BLaER1 (cell line): ENCODE measurements at regions not wholly inside any gene's neighbourhood (a gene's known extent, or its start where the extent isn't known, plus 50 kb on each side); places are given as distances from the start of the nearest gene placed in this dataset.

ENCODE experiments used
- H3K27ac ChIP-seq: shearing (Covaris generic); formaldehyde crosslinking; 2 replicates; pipeline ENCODE4 v1.8.1; 2022
- H3K27me3 ChIP-seq: shearing (Covaris generic); formaldehyde crosslinking; 2 replicates; pipeline ENCODE4 v1.8.1; 2022
- H3K36me3 ChIP-seq: shearing (Covaris generic); formaldehyde crosslinking; 2 replicates; pipeline ENCODE4 v1.8.1; 2022
- H3K4me1 ChIP-seq: shearing (Covaris generic); formaldehyde crosslinking; 2 replicates; pipeline ENCODE4 v1.8.1; 2022
- H3K4me2 ChIP-seq: shearing (Covaris generic); formaldehyde crosslinking; 2 replicates; pipeline ENCODE4 v1.8.1; 2022
- H3K4me3 ChIP-seq: shearing (Covaris generic); formaldehyde crosslinking; 2 replicates; pipeline ENCODE4 v1.8.1; 2022
- H3K9ac ChIP-seq: shearing (Covaris generic); formaldehyde crosslinking; 2 replicates; pipeline ENCODE4 v1.8.1; 2022
- H3K9me3 ChIP-seq: shearing (Covaris generic); formaldehyde crosslinking; 2 replicates; pipeline ENCODE4 v1.8.1; 2022
- H4K20me1 ChIP-seq: shearing (Covaris generic); formaldehyde crosslinking; 2 replicates; pipeline ENCODE4 v1.8.1; 2022
- Cebpa-rat ChIP-seq: shearing (Covaris generic); IDR thresholded peaks from 2 replicates; pipeline ENCODE4 v1.8.1; 2022

- no peak overlapping the region for H3K4me2 ChIP-seq
- no peak overlapping the region for H3K9ac ChIP-seq
- peaks cover 9% of the 10 kb centered on the region for H3K4me1 ChIP-seq
- H3K4me3 ChIP-seq: no peak overlapping the region
- no peaks in the 10 kb centered on the region for H3K36me3 ChIP-seq
- H4K20me1 ChIP-seq: no peaks in the 10 kb centered on the region
- no peaks in the 10 kb centered on the region for H3K9me3 ChIP-seq
- TF ChIP-seq Cebpa-rat: no peak
- no peak overlapping the region for H3K27ac ChIP-seq
- no peaks in the 10 kb centered on the region for H3K27me3 ChIP-seq
Measured at GRCh38 chr7:24019841-24020240, 264.1 kb upstream of the NPY start.

GRCh38 chr7:24024276-24025068 is 259.5 kb upstream of the NPY start:
- H3K27ac ChIP-seq: no peak overlapping the region
- no peak overlapping the region for H3K9ac ChIP-seq
- H3K9me3 ChIP-seq: no peaks in the 10 kb centered on the region
- peak overlapping the region; percentile 51 for H3K4me2 ChIP-seq
- H3K36me3 ChIP-seq: no peaks in the 10 kb centered on the region
- H4K20me1 ChIP-seq: no peaks in the 10 kb centered on the region
- TF ChIP-seq Cebpa-rat: no peak
- no peak overlapping the region for H3K4me3 ChIP-seq
- H3K4me1 ChIP-seq: peaks cover 15% of the 10 kb centered on the region
- no peaks in the 10 kb centered on the region for H3K27me3 ChIP-seq

GRCh38 chr7:24025094-24025493 is 258.9 kb upstream of the NPY start:
- TF ChIP-seq Cebpa-rat: no peak
- H3K4me1 ChIP-seq: peaks cover 15% of the 10 kb centered on the region
- no peaks in the 10 kb centered on the region for H3K9me3 ChIP-seq
- H3K27me3 ChIP-seq: no peaks in the 10 kb centered on the region
- no peak overlapping the region for H3K9ac ChIP-seq
- no peaks in the 10 kb centered on the region for H3K36me3 ChIP-seq
- no peaks in the 10 kb centered on the region for H4K20me1 ChIP-seq
- H3K27ac ChIP-seq: no peak overlapping the region
- no peak overlapping the region for H3K4me3 ChIP-seq
- H3K4me2 ChIP-seq: peak overlapping the region; percentile 51

DNA sequence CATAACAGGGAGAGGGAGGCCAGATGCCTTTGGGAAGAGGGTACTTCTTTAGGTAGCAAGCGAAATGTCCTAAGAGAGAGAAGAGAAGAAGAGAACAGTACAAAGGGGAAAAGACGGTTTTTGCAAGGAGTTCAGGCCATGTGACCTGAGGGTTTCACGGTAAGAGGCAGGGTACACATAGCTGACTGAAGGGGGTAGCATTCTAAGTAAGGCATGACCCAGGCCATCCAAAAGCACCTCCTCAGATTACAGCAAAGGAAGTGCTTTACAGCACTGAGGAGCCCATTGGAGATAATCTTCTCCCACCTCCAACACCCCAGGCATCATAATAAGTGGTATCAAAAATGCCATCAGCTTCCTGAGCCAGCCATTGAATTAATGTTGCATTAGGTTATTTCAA is 258.2 kb upstream of the NPY start:
- Histone ChIP-seq H3K4me3 (no peak overlapping the region), H3K4me2 (no peak overlapping the region), H3K36me3 (no peaks in the 10 kb centered on the region), H3K27ac (no peak overlapping the region), H3K9me3 (no peaks in the 10 kb centered on the region), H3K27me3 (no peaks in the 10 kb centered on the region), H3K4me1 (peaks cover 15% of the 10 kb centered on the region), H4K20me1 (no peaks in the 10 kb centered on the region), H3K9ac (no peak overlapping the region)
- TF ChIP-seq Cebpa-rat: no peak

DNA sequence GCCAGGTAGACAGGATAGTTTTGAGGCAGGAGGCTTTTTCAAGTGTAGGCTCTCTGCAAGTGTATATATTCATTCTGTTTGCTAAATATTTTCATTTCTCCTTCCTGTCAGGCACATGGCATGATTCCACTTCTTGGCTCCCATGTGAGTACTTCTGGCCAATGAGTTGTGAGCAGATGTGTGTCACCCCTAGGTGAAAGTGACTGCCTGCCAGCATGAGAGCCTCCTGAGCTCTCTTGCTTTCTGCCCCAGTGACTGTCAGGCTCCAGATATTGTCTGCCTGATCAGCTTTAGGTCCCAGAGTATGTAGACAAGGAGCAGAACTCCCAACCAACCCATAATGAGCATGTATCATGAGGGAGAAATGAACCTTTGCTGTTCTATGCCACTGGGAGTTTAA is 257.6 kb upstream of the NPY start:
- Histone ChIP-seq H3K27ac (no peak overlapping the region), H3K4me2 (no peak overlapping the region), H3K9ac (no peak overlapping the region), H3K4me3 (no peak overlapping the region), H3K4me1 (peaks cover 15% of the 10 kb centered on the region), H4K20me1 (no peaks in the 10 kb centered on the region), H3K36me3 (no peaks in the 10 kb centered on the region), H3K9me3 (no peaks in the 10 kb centered on the region), H3K27me3 (no peaks in the 10 kb centered on the region)
- TF ChIP-seq Cebpa-rat: no peak

GRCh38 chr7:24029068-24029467 is 254.9 kb upstream of the NPY start:
- no peaks in the 10 kb centered on the region for H3K27me3 ChIP-seq
- no peak overlapping the region for H3K27ac ChIP-seq
- no peak overlapping the region for H3K4me3 ChIP-seq
- H3K4me1 ChIP-seq: peaks cover 14% of the 10 kb centered on the region
- no peaks in the 10 kb centered on the region for H3K36me3 ChIP-seq
- no peak overlapping the region for H3K9ac ChIP-seq
- no peak overlapping the region for H3K4me2 ChIP-seq
- TF ChIP-seq Cebpa-rat: no peak
- no peaks in the 10 kb centered on the region for H4K20me1 ChIP-seq
- no peaks in the 10 kb centered on the region for H3K9me3 ChIP-seq

- Histone ChIP-seq H3K4me3 (no peak overlapping the region), H3K9me3 (no peaks in the 10 kb centered on the region), H3K9ac (no peak overlapping the region), H3K27me3 (no peaks in the 10 kb centered on the region), H3K4me2 (no peak overlapping the region), H3K4me1 (no peaks in the 10 kb centered on the region), H3K36me3 (no peaks in the 10 kb centered on the region), H3K27ac (no peak overlapping the region), H4K20me1 (no peaks in the 10 kb centered on the region)
- no peak for TF ChIP-seq Cebpa-rat
Measured at GRCh38 chr7:24034251-24034650, 249.7 kb upstream of the NPY start.

DNA sequence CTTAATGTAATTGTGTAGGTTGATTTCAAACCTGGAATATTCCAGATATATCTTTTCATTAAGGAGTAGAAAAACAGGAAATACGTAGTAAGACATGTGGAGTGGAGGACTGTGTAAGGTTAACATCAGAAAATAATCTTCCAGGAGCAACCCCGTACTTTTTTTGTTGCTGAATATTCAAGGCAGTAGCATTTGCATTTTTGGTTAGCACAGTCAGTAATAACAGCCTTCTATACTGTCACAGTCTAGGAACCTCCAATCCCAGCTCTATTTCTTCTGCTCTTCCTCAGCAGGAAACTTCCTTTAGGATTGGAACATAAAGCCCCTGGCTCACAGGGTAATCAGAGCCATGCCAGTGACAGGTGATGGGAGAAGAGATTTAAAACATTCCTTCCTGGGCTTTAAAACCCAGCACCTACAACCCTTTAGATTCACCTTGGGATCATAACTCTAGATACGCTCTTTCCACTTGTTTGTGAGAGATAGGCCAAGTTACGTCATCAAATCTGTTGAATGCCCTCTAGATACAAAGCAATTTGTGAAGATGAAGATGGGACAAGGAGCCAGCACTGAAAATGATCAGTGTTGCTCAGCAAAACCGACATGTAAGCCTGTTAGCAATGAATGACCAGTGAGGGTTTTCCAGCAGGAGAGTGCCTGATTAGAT is 248.5 kb upstream of the NPY start:
- no peak overlapping the region for H3K9ac ChIP-seq
- H4K20me1 ChIP-seq: no peaks in the 10 kb centered on the region
- no peak overlapping the region for H3K4me3 ChIP-seq
- TF ChIP-seq Cebpa-rat: no peak
- no peaks in the 10 kb centered on the region for H3K9me3 ChIP-seq
- H3K36me3 ChIP-seq: no peaks in the 10 kb centered on the region
- H3K4me1 ChIP-seq: no peaks in the 10 kb centered on the region
- H3K4me2 ChIP-seq: no peak overlapping the region
- H3K27me3 ChIP-seq: no peaks in the 10 kb centered on the region
- no peak overlapping the region for H3K27ac ChIP-seq

DNA sequence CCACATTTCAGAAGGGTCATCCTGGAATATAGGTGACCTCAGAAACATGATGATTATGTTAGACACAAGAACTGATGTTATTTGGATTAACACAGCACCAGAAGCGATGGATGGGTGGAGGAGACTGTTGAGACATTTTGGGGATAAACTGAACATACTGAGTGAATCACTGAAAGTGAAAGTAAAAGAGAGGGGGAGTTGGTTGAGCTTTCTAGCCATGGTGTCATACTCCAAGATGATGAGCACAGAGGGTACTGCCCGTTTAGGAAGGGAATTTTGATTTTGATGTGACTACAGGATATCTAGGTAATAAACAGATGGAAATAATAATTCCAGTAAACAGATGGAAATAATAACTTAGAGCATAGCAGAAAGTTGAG is 248.0 kb upstream of the NPY start:
- H3K4me2 ChIP-seq: no peak overlapping the region
- no peak overlapping the region for H3K27ac ChIP-seq
- no peak overlapping the region for H3K9ac ChIP-seq
- H4K20me1 ChIP-seq: no peaks in the 10 kb centered on the region
- no peaks in the 10 kb centered on the region for H3K9me3 ChIP-seq
- no peak for TF ChIP-seq Cebpa-rat
- no peak overlapping the region for H3K4me3 ChIP-seq
- H3K27me3 ChIP-seq: no peaks in the 10 kb centered on the region
- H3K4me1 ChIP-seq: no peaks in the 10 kb centered on the region
- no peaks in the 10 kb centered on the region for H3K36me3 ChIP-seq

DNA sequence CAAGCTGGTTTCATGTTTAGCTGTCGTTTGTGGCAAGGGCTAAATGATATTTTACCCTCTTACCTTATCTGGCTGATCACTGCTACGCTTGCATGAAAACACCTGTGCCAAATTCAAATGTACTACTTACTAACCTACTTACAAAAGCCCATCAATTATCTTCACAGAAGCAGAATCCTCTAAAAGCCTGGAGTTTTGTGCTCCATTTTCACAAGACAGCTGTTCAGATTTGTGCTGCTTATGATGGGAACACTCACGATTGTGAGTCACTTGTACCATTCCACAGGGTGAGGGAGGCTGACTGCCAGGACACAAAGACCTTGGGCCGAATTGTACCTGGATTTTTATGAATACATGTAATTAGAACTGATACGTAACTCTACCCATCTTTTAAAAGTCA is 245.0 kb upstream of the NPY start:
- TF ChIP-seq Cebpa-rat: no peak
- Histone ChIP-seq H3K9me3 (no peaks in the 10 kb centered on the region), H3K4me1 (no peaks in the 10 kb centered on the region), H4K20me1 (no peaks in the 10 kb centered on the region), H3K9ac (no peak overlapping the region), H3K36me3 (no peaks in the 10 kb centered on the region), H3K27me3 (no peaks in the 10 kb centered on the region), H3K27ac (no peak overlapping the region), H3K4me2 (no peak overlapping the region), H3K4me3 (no peak overlapping the region)
